ENCODE measurements at regions not wholly inside any gene's neighbourhood (a gene's known extent, or its start where the extent isn't known, plus 50 kb on each side); places are given as distances from the start of the nearest gene placed in this dataset.

DNA sequence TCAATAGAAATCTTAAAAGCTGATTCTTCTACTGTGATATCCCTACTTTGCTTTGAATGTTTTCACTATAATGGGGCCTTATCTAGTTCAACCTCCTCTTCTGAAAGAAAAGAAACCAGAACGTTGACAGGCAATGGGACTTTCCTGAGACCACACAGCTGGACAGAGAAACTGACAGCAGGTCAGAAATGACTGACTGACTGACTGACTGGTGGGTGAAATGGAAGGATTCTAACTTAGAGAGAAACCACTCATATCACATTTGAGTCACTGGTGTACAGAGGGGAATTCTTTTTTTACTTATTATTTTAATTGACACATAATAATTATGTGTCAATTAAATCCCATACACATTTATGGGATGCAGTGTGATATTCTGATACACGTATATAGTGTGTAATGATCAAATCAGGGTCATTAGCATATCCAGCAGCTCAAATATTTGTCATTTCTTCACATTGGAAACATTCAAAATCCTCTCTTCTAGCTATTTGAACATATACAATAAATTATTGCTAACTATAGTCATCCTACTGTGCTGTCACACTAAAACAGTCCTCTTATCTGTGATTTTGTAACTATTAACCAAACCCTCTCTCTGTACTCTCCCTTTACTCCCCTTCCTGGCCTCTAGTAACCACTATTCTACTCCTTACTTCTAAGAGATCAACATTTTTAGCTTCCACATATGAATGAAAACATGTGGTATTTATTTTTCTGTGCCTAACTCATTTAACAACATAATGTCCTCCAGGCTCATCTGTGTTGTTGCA is 64.8 kb upstream of the NRSN1 start:
- TF ChIP-seq EZH2 (IDR thresholded peaks at IDR 0.05) (no peak), FOXP2 (optimal IDR thresholded peaks at IDR 0.05; ENCODE audit: control extremely low read depth, extremely low read length, insufficient read depth) (no peak), POLR2AphosphoS5 (IDR thresholded peaks at IDR 0.05; ENCODE audit: borderline replicate concordance, low read depth, low read length) (no peak)
- Histone ChIP-seq H3K9ac (ENCODE audit: insufficient read length) (no peak overlapping the region), H3K27ac (no peak overlapping the region), H3K4me3 (no peak overlapping the region), H3K9me3 (ENCODE audit: low read depth, low read length) (no peaks in the 10 kb centered on the region), H3K36me3 (ENCODE audit: insufficient read depth, low read length) (no peaks in the 10 kb centered on the region)
- DNase-seq (ENCODE audit: low read depth, low spot score), result no peak

GRCh38 chr6:24064106-24064505 is 61.9 kb upstream of the NRSN1 start:
- Histone ChIP-seq H3K9me3 (ENCODE audit: low read depth, low read length) (no peaks in the 10 kb centered on the region), H3K4me3 (no peak overlapping the region), H3K9ac (ENCODE audit: insufficient read length) (no peak overlapping the region), H3K36me3 (ENCODE audit: insufficient read depth, low read length) (no peaks in the 10 kb centered on the region), H3K27ac (no peak overlapping the region)
- DNase-seq (ENCODE audit: low read depth, low spot score), result no peak
- TF ChIP-seq POLR2AphosphoS5 (IDR thresholded peaks at IDR 0.05; ENCODE audit: borderline replicate concordance, low read depth, low read length) (no peak), EZH2 (IDR thresholded peaks at IDR 0.05) (no peak), FOXP2 (optimal IDR thresholded peaks at IDR 0.05; ENCODE audit: control extremely low read depth, extremely low read length, insufficient read depth) (no peak)

- TF ChIP-seq POLR2AphosphoS5 (IDR thresholded peaks at IDR 0.05; ENCODE audit: borderline replicate concordance, low read depth, low read length), result no peak
- TF ChIP-seq FOXP2 (optimal IDR thresholded peaks at IDR 0.05; ENCODE audit: control extremely low read depth, extremely low read length, insufficient read depth), result no peak
- no peak for TF ChIP-seq EZH2 (IDR thresholded peaks at IDR 0.05)
- DNase-seq (ENCODE audit: low read depth, low spot score), result no peak
- no peak overlapping the region for H3K27ac ChIP-seq
- no peaks in the 10 kb centered on the region for H3K36me3 ChIP-seq (ENCODE audit: insufficient read depth, low read length)
- no peaks in the 10 kb centered on the region for H3K9me3 ChIP-seq (ENCODE audit: low read depth, low read length)
- no peak overlapping the region for H3K9ac ChIP-seq (ENCODE audit: insufficient read length)
- H3K4me3 ChIP-seq, result no peak overlapping the region
Observed at GRCh38 chr6:24064832-24065231, 61.2 kb upstream of the NRSN1 start.

DNA sequence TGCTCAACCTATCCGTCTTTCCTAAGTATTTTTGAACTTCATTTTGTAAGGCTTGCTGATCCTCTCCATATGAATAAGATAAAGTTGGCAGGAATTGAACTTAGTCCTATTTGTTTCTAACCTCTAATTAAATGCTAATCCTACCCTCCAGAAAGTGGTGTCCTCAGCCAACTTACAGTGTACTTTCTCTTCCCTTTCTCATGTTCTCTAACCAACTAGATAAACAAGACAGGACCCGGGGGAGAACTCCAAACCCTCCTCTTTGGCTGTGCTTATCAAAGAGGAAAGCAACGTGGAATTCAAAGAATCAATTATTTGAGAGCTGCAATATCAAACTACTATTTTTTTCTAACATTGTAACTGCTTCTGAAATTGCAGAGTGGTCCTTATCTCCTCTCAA is 56.5 kb upstream of the NRSN1 start:
- TF ChIP-seq POLR2AphosphoS5 (IDR thresholded peaks at IDR 0.05; ENCODE audit: borderline replicate concordance, low read depth, low read length) (no peak), EZH2 (IDR thresholded peaks at IDR 0.05) (no peak), FOXP2 (optimal IDR thresholded peaks at IDR 0.05; ENCODE audit: control extremely low read depth, extremely low read length, insufficient read depth) (no peak)
- H3K36me3 ChIP-seq (ENCODE audit: insufficient read depth, low read length), result no peaks in the 10 kb centered on the region

GRCh38 chr6:24072038-24072746 is 53.8 kb upstream of the NRSN1 start:
- no peak for DNase-seq (ENCODE audit: low read depth, low spot score)
- Histone ChIP-seq H3K9me3 (ENCODE audit: low read depth, low read length) (no peaks in the 10 kb centered on the region), H3K36me3 (ENCODE audit: insufficient read depth, low read length) (no peaks in the 10 kb centered on the region), H3K4me3 (no peak overlapping the region), H3K9ac (ENCODE audit: insufficient read length) (no peak overlapping the region), H3K27ac (no peak overlapping the region)
- TF ChIP-seq FOXP2 (optimal IDR thresholded peaks at IDR 0.05; ENCODE audit: control extremely low read depth, extremely low read length, insufficient read depth), result no peak
- no peak for TF ChIP-seq EZH2 (IDR thresholded peaks at IDR 0.05)
- TF ChIP-seq POLR2AphosphoS5 (IDR thresholded peaks at IDR 0.05; ENCODE audit: borderline replicate concordance, low read depth, low read length), result no peak

More for the DNA sequence above, 56.5 kb upstream of the NRSN1 start:
- peak; percentile 12 for DNase-seq (ENCODE audit: low read depth, low spot score)
- Histone ChIP-seq H3K9me3 (ENCODE audit: low read depth, low read length) (no peaks in the 10 kb centered on the region), H3K27ac (no peak overlapping the region), H3K9ac (ENCODE audit: insufficient read length) (no peak overlapping the region), H3K4me3 (0 out of 2 replicates have a peak overlapping the region, but pooled peaks have one; percentile 7)

DNA sequence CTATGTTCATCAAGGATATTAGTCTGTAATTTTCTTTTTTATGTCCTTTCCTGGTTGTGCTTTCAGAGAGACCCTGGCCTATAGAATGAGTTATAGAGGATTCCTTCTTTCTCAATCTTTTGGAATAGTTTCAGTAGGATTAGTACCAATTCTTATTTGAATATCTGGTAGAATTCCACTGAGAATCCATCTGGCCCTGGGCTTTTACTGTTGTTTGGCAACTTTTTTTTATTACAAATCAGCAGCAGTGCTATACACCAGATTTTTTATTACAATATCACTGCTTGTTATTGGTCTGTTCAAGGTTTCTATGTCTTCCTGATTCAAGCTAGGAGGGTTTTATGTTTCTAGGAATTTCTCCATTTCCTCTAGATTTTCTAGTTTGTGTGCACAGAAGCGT is 50.0 kb upstream of the NRSN1 start:
- Histone ChIP-seq H3K4me3 (no peak overlapping the region), H3K9me3 (ENCODE audit: low read depth, low read length) (no peaks in the 10 kb centered on the region), H3K36me3 (ENCODE audit: insufficient read depth, low read length) (no peaks in the 10 kb centered on the region), H3K27ac (no peak overlapping the region), H3K9ac (ENCODE audit: insufficient read length) (no peak overlapping the region)
- TF ChIP-seq FOXP2 (optimal IDR thresholded peaks at IDR 0.05; ENCODE audit: control extremely low read depth, extremely low read length, insufficient read depth), result no peak
- TF ChIP-seq POLR2AphosphoS5 (IDR thresholded peaks at IDR 0.05; ENCODE audit: borderline replicate concordance, low read depth, low read length), result no peak
- TF ChIP-seq EZH2 (IDR thresholded peaks at IDR 0.05), result no peak
- no peak for DNase-seq (ENCODE audit: low read depth, low spot score)
